ENCODE measurements at regions not wholly inside any gene's neighbourhood (a gene's known extent, or its start where the extent isn't known, plus 50 kb on each side); places are given as distances from the start of the nearest gene placed in this dataset.

GRCh38 chr4:24655326-24655725 lies 71.0 kb upstream of the DHX15 start:
- TF ChIP-seq CTCF (IDR thresholded peaks at IDR 0.05), result no peak
- TF ChIP-seq POLR2A (IDR thresholded peaks at IDR 0.05), result no peak

All from body of pancreas (tissue), 4 donors.